HCEC 1CT (cell line): ENCODE measurements at regions not wholly inside any gene's neighbourhood (a gene's known extent, or its start where the extent isn't known, plus 50 kb on each side); places are given as distances from the start of the nearest gene placed in this dataset.

ENCODE experiments used
- DNase-seq: peaks from one replicate; pipeline ENCODE4 v3.0.0-alpha.2; 2017

GRCh38 chr3:154753101-154753500, 323.1 kb upstream of the GPR149 start:
- no peak for DNase-seq

- no peak for DNase-seq
Measured at GRCh38 chr3:154749514-154749913, 319.5 kb upstream of the GPR149 start.

DNA sequence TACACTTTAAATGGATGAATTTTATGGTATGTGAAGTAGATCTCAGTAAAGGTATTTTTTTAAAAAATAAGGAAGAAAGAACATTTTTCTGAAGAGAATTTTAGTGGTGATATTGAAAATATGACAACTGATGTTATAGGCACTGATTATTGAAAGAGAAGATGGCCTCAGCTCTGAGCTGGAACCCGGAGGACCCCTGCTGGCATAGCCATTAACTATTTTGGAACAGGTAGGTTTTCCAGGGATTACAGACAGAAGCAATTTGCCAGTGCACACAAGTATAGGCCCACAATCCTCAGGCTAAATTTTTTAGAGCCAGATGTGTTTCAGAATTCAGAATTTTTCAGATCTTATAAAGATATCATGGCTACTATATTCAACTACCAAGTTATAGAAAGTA, 315.9 kb upstream of the GPR149 start:
- DNase-seq = no peak

DNA sequence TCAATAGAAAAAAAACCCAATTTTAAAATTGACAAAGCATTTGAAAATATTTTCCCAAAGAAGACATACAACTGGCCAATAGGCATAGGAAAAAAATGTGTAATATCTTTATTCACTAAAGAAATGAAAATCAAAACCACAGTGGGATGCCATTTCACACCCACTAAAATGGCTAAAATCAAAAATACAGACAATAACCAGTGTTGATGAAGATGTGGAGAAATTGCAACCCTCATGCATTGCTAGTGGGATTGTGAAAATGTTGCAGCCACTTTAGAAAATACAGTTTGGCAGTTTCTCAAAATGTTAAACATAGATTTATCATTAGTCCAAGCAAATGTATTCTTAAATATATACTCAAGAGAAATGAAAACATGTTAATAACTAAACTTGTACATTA, 315.1 kb upstream of the GPR149 start:
- DNase-seq = no peak

DNA sequence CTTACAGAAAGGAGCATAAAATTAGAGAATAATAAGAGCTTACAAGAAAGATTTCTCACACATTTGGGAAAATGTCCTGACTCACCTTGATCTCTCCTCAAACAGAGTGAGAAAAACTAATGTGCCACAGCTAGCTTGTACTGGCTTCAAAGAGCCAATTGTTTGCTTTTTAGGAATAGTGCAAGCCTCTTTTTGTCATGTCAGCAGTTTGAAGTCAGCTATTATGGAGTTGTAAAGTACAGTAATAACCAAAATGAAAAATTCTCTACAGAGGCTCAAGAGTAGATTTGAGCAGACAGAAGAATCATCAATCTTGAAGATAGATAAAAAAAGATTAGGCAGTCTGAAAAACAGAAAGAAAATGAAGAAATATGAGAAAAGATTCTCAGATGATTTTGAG, 313.4 kb upstream of the GPR149 start:
- DNase-seq = no peak

DNA sequence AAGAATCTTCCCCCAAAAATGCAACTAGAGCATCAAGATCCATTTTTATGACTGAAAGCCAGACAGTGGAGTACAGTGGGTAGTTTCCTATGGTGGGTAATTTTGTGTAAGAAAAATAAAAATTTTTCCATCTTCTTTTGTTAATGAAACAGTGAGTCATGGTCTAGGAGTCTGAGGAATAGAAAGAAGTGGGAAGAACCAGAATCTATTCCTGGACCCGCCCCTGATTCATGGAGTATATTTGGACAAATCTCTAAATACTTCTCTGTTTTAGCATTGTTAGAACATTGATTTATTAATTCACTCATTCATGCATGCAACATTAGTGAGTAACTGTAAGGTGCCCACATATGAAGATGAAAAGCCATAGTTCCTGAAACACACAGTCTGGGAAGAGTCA, 304.5 kb upstream of the GPR149 start:
- DNase-seq = no peak

DNA sequence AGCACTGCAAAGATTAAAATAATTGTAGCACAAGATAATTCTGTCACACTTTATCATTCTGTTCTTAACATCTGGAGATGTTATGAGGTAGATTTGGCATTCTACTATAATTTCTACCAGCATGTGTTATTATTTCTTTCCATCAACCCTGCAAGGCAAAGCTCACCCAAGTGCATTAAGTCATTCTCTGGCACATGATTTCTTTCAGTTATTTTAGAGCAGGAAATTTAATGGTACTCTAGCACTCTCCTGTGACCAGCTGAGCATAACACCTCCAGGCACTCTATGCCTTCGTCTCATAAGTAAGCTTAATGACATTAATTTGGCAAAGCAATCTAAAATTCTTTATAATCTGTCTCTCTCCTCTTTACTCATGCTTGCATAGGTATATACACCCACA, 300.2 kb upstream of the GPR149 start:
- peak; percentile 7 for DNase-seq

DNA sequence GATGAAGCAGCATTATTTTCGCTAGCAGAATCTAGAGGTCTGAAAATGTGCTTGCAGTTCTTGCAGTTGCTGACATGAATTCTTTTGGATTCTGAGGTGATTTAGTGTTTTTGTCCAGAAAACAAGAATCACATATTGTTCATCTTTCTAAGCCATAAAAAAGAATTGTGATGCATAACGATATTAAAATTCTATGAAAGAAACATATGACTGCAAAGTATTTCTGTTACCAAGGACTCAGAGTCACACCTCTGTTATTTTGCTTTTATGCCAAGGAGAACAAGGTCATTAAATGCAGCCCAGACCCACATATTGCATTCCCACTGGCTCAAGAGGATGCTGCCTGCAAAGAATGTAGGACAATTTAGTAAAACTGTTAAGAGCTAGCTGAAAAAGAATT, 299.8 kb upstream of the GPR149 start:
- DNase-seq = no peak

DNA sequence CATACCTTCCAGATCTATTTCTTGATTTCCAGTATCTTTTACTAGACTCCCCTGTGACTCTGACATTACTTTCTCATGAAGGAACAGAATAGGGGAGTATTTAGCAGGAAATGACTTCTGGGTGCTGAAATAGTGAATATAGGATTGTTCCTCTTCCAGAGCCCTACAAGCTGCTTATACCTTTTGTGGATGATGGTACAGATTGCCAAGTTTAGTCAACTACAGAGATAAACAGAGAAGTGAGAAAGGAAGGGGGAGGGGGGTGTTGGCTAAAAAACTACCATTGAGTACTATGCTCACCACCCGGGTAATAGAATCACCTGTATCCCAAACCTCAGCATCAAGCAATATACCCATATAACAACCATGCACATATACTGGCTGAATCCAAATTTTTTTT, 298.3 kb upstream of the GPR149 start:
- no peak for DNase-seq

DNA sequence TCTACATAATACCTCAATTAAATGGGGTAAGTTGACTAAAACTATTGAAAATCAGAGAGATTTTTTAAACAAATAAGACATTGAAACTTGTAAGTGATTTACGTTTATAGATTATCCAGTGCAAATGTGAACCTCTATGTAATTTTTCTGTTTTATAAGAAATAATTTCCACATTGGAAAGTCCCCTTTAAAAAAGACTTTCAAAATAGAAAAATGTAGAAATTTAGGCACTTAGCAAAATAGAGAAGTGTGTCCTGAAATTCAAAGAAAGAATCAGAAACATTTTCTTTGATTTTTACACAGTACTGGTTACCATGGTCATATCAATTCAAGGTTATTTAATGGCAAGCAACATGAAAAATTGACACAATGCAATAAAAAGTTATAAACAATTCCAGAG, 290.9 kb upstream of the GPR149 start:
- no peak for DNase-seq

DNA sequence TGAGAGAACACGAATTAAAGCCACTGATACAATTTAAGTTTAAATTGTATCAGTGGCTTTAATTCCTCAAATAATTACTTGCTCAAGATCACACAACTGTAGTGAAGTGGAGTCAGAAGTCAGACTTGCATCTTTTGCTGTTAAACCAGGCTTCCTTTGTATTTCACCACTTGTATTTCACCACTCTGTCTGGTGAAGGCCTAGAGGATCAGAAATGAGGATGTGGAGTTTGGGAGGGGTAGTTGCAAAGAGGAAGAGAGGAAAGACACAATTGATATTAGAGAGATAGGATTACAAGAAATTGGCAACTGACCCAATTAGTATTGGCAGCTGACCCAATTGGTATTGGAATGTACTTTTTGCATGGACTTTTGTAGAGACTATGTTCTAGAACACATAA, 288.1 kb upstream of the GPR149 start:
- DNase-seq = no peak

- DNase-seq = no peak
Measured at GRCh38 chr3:154716170-154716569, 286.2 kb upstream of the GPR149 start.

DNA sequence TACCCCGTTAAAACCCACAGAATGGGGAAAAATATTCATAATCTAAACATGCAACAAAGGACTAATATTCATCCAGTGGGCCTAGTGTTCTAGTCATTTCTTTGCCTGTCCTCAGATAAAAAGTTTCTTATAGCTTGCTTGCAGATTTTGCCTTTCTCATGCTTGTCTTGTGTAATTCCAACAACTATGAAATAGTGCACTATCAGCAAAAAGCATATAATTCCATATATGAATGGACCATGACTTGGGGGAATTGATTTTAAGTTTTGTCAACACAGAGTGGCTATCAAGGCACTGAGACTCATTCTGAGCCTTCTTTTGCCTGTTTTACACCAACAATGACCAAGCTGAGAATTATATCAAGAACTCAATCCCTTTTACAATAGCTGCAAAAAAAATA, 278.6 kb upstream of the GPR149 start:
- no peak for DNase-seq

DNA sequence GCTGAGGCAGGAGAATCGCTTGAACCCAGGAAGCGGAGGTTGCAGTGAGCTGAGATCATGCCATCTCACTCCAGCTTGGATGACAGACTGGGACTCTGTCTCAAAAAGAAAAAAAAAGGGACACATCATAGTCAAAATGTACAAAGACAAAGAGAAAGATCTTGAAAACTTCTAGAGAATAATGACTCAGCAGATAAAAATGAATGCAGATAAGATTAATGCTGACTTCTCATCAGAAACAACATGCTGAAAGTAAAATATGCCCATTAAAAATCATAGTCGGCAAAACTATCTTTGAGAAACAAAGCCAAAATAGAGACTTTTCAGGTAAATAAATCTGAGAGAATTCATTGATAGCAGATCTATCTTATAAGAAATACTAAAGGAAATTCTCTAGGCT, 271.1 kb upstream of the GPR149 start:
- no peak for DNase-seq

GRCh38 chr3:154690413-154690812, 260.4 kb upstream of the GPR149 start:
- DNase-seq = no peak

DNA sequence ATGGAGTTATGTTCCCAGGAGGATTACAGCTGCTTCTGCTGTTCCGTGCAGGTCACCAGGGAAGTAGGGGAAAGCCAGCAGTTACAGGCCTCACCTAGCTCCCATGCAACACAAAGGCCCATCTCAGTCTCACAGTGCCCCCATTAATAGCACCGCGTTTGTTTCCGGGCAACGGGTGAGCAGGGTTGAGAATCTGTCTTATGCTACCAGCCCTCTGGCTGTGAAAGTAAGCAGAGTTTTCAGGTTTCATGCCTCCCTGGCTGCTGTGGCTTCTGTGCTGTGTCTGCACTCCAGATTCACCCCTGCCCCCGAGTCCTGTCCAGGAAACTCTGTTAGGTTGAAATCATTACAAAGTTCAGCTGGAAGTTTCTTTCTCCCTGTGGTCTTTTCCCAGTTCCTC, 254.4 kb upstream of the GPR149 start:
- DNase-seq = no peak

- no peak for DNase-seq
Measured at GRCh38 chr3:154684021-154684420, 254.0 kb upstream of the GPR149 start.

DNA sequence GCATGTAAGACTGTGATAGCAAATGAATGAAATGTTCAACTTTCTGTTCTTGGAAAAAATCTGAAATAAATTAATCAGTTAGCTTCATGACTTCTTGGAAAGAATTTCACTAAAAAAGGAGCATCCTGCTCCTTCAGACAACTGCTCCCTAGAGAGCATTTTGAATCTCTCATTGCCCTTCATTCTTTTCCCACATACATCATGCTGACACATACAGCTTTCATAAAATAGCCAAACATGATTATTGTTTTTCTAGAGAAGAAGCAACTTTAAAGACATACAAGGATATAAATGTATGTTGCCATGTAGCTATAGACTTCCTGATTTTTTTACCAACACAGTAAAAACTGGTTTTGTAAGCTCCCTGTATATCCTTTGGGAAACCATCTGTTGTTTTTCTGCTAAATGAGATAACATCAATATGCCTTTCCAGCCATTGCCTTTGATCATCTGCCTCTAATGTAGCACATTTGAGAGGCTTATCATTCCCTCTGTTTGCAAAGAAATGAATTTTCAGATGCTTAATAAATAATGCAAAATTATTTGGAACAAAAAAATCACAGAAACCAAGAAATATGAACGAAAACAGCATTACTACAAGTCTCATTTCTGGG, 248.2 kb upstream of the GPR149 start:
- DNase-seq = no peak

DNA sequence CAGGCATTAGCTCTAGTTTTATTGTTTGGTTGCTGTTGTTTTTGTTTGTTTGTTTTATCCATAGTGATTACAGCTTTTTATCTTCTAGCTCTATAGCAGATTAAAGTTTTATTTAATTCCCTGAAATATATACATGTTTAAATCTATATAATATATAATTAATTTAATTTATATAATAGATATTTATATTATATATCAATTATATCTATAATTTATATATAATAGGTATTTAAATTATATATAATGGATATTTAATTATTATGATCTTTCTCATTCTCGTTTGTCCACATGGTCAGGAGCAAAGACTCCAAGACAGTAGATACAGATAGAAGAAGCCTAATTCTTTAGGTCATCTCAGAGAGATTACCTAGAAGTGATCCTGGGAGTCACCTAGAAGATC, 238.8 kb upstream of the GPR149 start:
- DNase-seq = no peak

DNA sequence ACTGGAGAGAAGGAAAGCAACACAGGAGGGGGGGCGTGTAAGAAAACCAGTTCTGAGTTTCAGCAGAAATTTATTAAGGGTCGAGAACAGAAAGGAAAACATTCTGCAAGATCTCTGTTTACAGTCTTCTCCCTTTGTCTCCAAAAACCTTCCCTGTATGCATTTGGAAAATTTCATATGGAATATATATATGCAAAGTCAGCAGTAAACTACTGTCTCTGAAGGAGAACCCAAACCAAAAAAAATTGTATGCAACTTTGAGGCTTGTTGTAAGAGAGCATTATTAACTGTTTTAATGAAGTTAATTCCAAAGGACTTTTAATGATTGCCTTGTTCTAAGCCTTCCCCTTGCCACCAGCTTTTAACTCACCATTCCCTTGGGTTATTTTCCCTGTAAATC, 238.2 kb upstream of the GPR149 start:
- no peak for DNase-seq

- no peak for DNase-seq
Measured at GRCh38 chr3:154666542-154666941, 236.6 kb upstream of the GPR149 start.

GRCh38 chr3:154664714-154665113, 234.7 kb upstream of the GPR149 start:
- DNase-seq = no peak

- DNase-seq = no peak
Measured at GRCh38 chr3:154662851-154663250, 232.9 kb upstream of the GPR149 start.

DNA sequence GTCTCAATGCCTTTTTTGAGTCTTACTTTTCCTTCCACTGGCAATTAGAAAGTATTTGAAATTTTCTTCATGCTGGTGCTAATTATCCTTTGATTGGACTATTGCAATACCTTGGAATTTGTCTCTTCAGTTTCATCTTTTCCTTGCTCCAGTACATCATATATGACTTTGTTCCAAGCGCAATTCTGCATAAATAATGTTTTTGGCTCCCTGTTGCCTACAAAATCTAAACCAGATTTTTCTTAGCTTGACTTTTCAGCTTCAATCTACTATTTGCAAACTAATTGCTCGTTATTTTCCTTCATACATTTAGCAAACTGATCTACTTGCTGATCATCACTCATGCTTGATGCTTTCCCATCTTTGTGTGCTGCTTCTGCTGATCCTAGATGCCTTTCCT, 230.8 kb upstream of the GPR149 start:
- no peak for DNase-seq

GRCh38 chr3:154658000-154658399, 228.0 kb upstream of the GPR149 start:
- no peak for DNase-seq

DNA sequence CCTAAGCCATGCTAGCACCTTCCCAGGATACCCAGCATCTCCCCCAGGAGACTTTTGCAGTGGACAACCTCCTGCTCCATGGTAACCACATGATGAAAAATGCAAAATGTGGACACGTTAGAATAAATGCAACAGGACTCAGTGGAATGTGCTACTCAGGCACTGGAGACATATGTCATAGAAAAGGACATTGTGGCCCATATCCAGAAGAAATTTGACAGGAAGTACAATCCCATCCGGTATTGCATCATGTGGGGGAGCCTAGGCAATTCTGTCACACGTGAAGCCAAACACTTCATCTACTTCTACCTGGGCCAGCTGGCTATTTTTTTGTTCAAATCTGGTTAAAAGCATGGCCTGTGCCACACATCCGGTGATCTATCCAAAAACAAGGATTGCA, 227.2 kb upstream of the GPR149 start:
- DNase-seq = no peak
